CD14-positive monocyte (primary cell): ENCODE measurements at regions not wholly inside any gene's neighbourhood (a gene's known extent, or its start where the extent isn't known, plus 50 kb on each side); places are given as distances from the start of the nearest gene placed in this dataset.

ENCODE experiments used
- DNase-seq, 3 donors: peaks; one replicate each; pipeline ENCODE4 v3.0.0-alpha.2; 2011 to 2022
- H2AFZ ChIP-seq: 2 replicates; pipeline ENCODE4 v1.6.0; 2012; ENCODE audit warnings: mild to moderate bottlenecking, low read depth, low read length, inconsistent platforms; ENCODE audit not compliant: insufficient read depth, poor library complexity, severe bottlenecking
- H3K27ac ChIP-seq, 2 donors: 1 replicate in 1 of 2; 2 replicates in 1 of 2; pipeline ENCODE4 v1.5.1; 2012 to 2013; ENCODE audit warnings: low read length in 2 of 2, control low read depth in 1 of 2, inconsistent platforms in 1 of 2, low read depth in 1 of 2, mild to moderate bottlenecking in 1 of 2
- H3K27me3 ChIP-seq, 2 donors: one replicate each; pipeline versions ENCODE4 v1.6.0 to v1.6.1; 2011 to 2013; ENCODE audit warnings: low read length in 2 of 2; ENCODE audit not compliant: control insufficient read depth in 2 of 2, insufficient read depth in 2 of 2
- H3K36me3 ChIP-seq, 2 donors: replicated peaks in 1 of 2; 1 replicate in 1 of 2; 2 replicates in 1 of 2; pipeline versions ENCODE4 v1.5.1 to v1.6.1; 2012 to 2013; ENCODE audit warnings: low read length in 2 of 2, control low read depth in 1 of 2, inconsistent platforms in 1 of 2, mild to moderate bottlenecking in 1 of 2; ENCODE audit not compliant: insufficient read depth in 2 of 2, control insufficient read depth in 1 of 2
- H3K4me1 ChIP-seq, 2 donors: 1 replicate in 1 of 2; 2 replicates in 1 of 2; pipeline versions ENCODE4 v1.5.1 to v1.6.1; 2012 to 2013; ENCODE audit warnings: low read length in 2 of 2, control low read depth in 1 of 2, inconsistent platforms in 1 of 2, mild to moderate bottlenecking in 1 of 2, moderate library complexity in 1 of 2; ENCODE audit not compliant: insufficient read depth in 2 of 2, control insufficient read depth in 1 of 2
- H3K4me2 ChIP-seq: replicated peaks from 2 replicates; pipeline ENCODE3; 2012; ENCODE audit warnings: low read length, moderate library complexity, mild to moderate bottlenecking; ENCODE audit not compliant: poor library complexity, severe bottlenecking; ENCODE audit errors: extremely low read depth
- H3K4me3 ChIP-seq, 3 experiments: fragments of 200-600 bp in 1 of 3; sonication (generic) in 1 of 3; replicated peaks in 1 of 3; 1 replicate in 2 of 3; 2 replicates in 1 of 3; pipeline ENCODE4 v1.5.1; 2011 to 2013; ENCODE audit warnings: low read length in 3 of 3, mild to moderate bottlenecking in 3 of 3, control low read depth in 2 of 3, low read depth in 2 of 3, inconsistent platforms in 1 of 3, moderate library complexity in 1 of 3
- H3K79me2 ChIP-seq: 2 replicates; pipeline ENCODE4 v1.6.0; 2012; ENCODE audit warnings: mild to moderate bottlenecking, control low read depth, inconsistent platforms, low read length, moderate library complexity; ENCODE audit not compliant: insufficient read depth
- H3K9ac ChIP-seq: 2 replicates; pipeline ENCODE4 v1.6.0; 2017; ENCODE audit warnings: low read length, mild to moderate bottlenecking; ENCODE audit not compliant: insufficient read depth, poor library complexity, severe bottlenecking
- H3K9me3 ChIP-seq, 2 donors: replicated peaks in 1 of 2; 1 replicate in 1 of 2; 2 replicates in 1 of 2; pipeline versions ENCODE4 v1.5.1 to v1.6.1; 2012 to 2013; ENCODE audit warnings: low read length in 2 of 2, control low read depth in 1 of 2; ENCODE audit not compliant: control insufficient read depth in 1 of 2, insufficient read depth in 1 of 2
- H4K20me1 ChIP-seq: 2 replicates; pipeline ENCODE4 v1.6.0; 2012; ENCODE audit warnings: mild to moderate bottlenecking, low read length, control low read depth, moderate library complexity; ENCODE audit not compliant: insufficient read depth
- H3K27ac Mint-ChIP-seq, 7 donors: one replicate each; pipeline ENCODE4 v1.8.0; 2020; ENCODE audit warnings: mild to moderate bottlenecking in 7 of 7, mixed read lengths in 7 of 7, moderate library complexity in 6 of 7, inconsistent platforms in 2 of 7
- H3K27me3 Mint-ChIP-seq, 3 donors: one replicate each; pipeline ENCODE4 v1.8.0; 2021 to 2022; ENCODE audit warnings: low read depth in 3 of 3, mild to moderate bottlenecking in 3 of 3, mixed read lengths in 3 of 3, moderate library complexity in 3 of 3, inconsistent platforms in 1 of 3
- H3K36me3 Mint-ChIP-seq, 2 donors: one replicate each; pipeline ENCODE4 v1.8.0; 2020; ENCODE audit warnings: mixed read lengths in 2 of 2, inconsistent platforms in 1 of 2, mild to moderate bottlenecking in 1 of 2
- H3K4me1 Mint-ChIP-seq: one replicate; pipeline ENCODE4 v1.8.0; 2020; ENCODE audit warnings: mild to moderate bottlenecking, mixed read lengths
- H3K4me3 Mint-ChIP-seq, 2 donors: one replicate each; pipeline ENCODE4 v1.8.0; 2020; ENCODE audit warnings: mild to moderate bottlenecking in 2 of 2, mixed read lengths in 2 of 2, moderate library complexity in 1 of 2
- H3K9me3 Mint-ChIP-seq, 7 donors: one replicate each; pipeline ENCODE4 v1.8.0; 2020 to 2022; ENCODE audit warnings: mixed read lengths in 7 of 7, mild to moderate bottlenecking in 6 of 7, moderate library complexity in 6 of 7, inconsistent platforms in 2 of 7
- CTCF ChIP-seq: fragments of 200-600 bp; IDR thresholded peaks from one replicate; pipeline ENCODE4 v1.8.0; 2022; ENCODE audit warnings: antibody characterized with exemption, mild to moderate bottlenecking
- WGBS: methylation state at CpG from one replicate; pipeline ENCODE4 v1.1.5; 2013; ENCODE audit warnings: missing lambda C conversion rate; ENCODE audit not compliant: insufficient coverage; 5-methylcytosine and 5-hydroxymethylcytosine counted together
- intact Hi-C, 2 donors: fragments of 100-400 bp; cut with micrococcal nuclease; formaldehyde crosslinking; loops; one replicate each; pipeline versions ENCODE4 v1.15.0 to v1.15.1; 2023

- Histone ChIP-seq H4K20me1 (no peaks in the 10 kb centered on the region), H3K4me3 (no peak overlapping the region), H3K36me3 (no peaks in the 10 kb centered on the region), H3K27me3 (peaks cover 9 to 30% of the 10 kb centered on the region in 2 donors), H3K4me1 (no peaks in the 10 kb centered on the region), H3K79me2 (no peaks in the 10 kb centered on the region), H2AFZ (no peak overlapping the region), H3K9ac (no peak overlapping the region), H3K9me3 (no peaks in the 10 kb centered on the region), H3K27ac (no peak overlapping the region), H3K4me2 (no peak overlapping the region)
- H3K4me3 Mint-ChIP-seq: no peak overlapping the region
- intact Hi-C loops: no loop called here
- H3K27ac Mint-ChIP-seq: no peak overlapping the region
- H3K27me3 Mint-ChIP-seq: peaks cover 30 to 45% (median 39%) of the 10 kb centered on the region in 3 donors
- no peaks in the 10 kb centered on the region for H3K36me3 Mint-ChIP-seq
- 100% methylated on average over 1 of the region's 5 CpGs for WGBS
- no peaks in the 10 kb centered on the region for H3K4me1 Mint-ChIP-seq
- DNase-seq: no peak
- peaks cover 0 to 4% (median 0%) of the 10 kb centered on the region in 7 donors for H3K9me3 Mint-ChIP-seq
- no peak for TF ChIP-seq CTCF
Observed at GRCh38 chr2:120869730-120870466, 134.2 kb downstream of the GLI2 start.

DNA sequence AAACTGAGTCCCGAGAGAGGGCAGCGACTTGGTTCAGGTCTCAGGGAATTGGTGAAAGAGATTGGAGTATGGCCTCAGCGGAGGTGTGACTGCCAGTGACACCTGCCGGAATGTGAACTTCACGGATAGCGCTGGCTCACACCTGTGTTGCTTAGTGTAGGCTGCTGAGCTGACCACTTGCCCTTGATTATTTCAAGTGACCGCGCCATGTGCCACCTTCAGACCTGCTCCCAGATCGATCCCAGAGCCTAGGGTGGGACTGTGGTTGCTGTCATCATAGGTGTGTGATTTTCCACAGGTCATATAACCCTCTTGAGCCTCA, 134.8 kb downstream of the GLI2 start:
- Mint-ChIP-seq H3K36me3 (no peaks in the 10 kb centered on the region), H3K9me3 (peaks cover 0 to 4% (median 0%) of the 10 kb centered on the region in 7 donors), H3K4me1 (no peaks in the 10 kb centered on the region), H3K27ac (no peak overlapping the region), H3K4me3 (no peak overlapping the region), H3K27me3 (peaks cover 30 to 41% (median 39%) of the 10 kb centered on the region in 3 donors)
- H3K4me3 ChIP-seq: no peak overlapping the region
- intact Hi-C loops: no loop called here
- no peak overlapping the region for H3K4me2 ChIP-seq
- H3K27me3 ChIP-seq: peaks cover 9 to 30% of the 10 kb centered on the region in 2 donors
- no peak overlapping the region for H3K9ac ChIP-seq
- 85% methylated on average over 5 of the region's 9 CpGs for WGBS
- no peak for DNase-seq
- H3K36me3 ChIP-seq: no peaks in the 10 kb centered on the region
- no peaks in the 10 kb centered on the region for H3K4me1 ChIP-seq
- H3K27ac ChIP-seq: no peak overlapping the region
- H2AFZ ChIP-seq: no peak overlapping the region
- no peaks in the 10 kb centered on the region for H3K79me2 ChIP-seq
- H4K20me1 ChIP-seq: no peaks in the 10 kb centered on the region
- H3K9me3 ChIP-seq: no peaks in the 10 kb centered on the region
- TF ChIP-seq CTCF: no peak
